HEK293 (cell line): ENCODE measurements at regions not wholly inside any gene's neighbourhood (a gene's known extent, or its start where the extent isn't known, plus 50 kb on each side); places are given as distances from the start of the nearest gene placed in this dataset.

Experiments used
- CTCF ChIA-PET: fragments of 350-600 bp; formaldehyde crosslinking; extraction: SDS; loops from one replicate; lab custom pipeline; 2021; ENCODE audit warnings: antibody characterized with exemption; lab: Yijun Ruan, JAX
- POLR2A ChIA-PET: fragments of 300-600 bp; formaldehyde crosslinking; extraction: SDS; loops from one replicate; lab custom pipeline; 2020; ENCODE audit warnings: antibody characterized with exemption, inconsistent platforms; lab: Yijun Ruan, JAX
- H3K27ac ChIP-seq: fragments of 200-500 bp; sonication (Bioruptor generic); 2 replicates; pipeline ENCODE4 v1.5.1; 2014; ENCODE audit warnings: low read depth, low read length, control low read depth, inconsistent platforms; ENCODE audit errors: extremely low read depth
- H3K36me3 ChIP-seq, 2 experiments: fragments of 200-500 bp in 1 of 2; sonication (Bioruptor generic) in 1 of 2; 1 replicate in 1 of 2; 2 replicates in 1 of 2; pipeline ENCODE4 v1.5.1; 2014 to 2017; ENCODE audit warnings: inconsistent platforms in 2 of 2, low read length in 2 of 2; ENCODE audit not compliant: control insufficient read depth in 2 of 2, insufficient read depth in 1 of 2
- H3K4me1 ChIP-seq: fragments of 200-500 bp; sonication (Bioruptor generic); 2 replicates; pipeline ENCODE4 v1.5.1; 2014; ENCODE audit warnings: mild to moderate bottlenecking, low read length, inconsistent platforms; ENCODE audit not compliant: control insufficient read depth, insufficient read depth
- H3K4me3 ChIP-seq: 2 replicates; pipeline ENCODE4 v1.5.1; 2011; ENCODE audit warnings: low read depth, mild to moderate bottlenecking, control low read depth, low read length, moderate library complexity
- H3K9me3 ChIP-seq: fragments of 200-500 bp; sonication (Bioruptor generic); 2 replicates; pipeline ENCODE4 v1.5.1; 2014; ENCODE audit warnings: low read depth, low read length, inconsistent platforms; ENCODE audit not compliant: control insufficient read depth, insufficient read depth
- BCL11B ChIP-seq: fragments of 450-650 bp; formaldehyde crosslinking; IDR thresholded peaks from 2 replicates; pipeline ENCODE4 v1.5.1; 2016; ENCODE audit warnings: low read depth, missing biosample characterization, missing genetic modification characterization
- FEZF1 ChIP-seq: fragments of 450-650 bp; formaldehyde crosslinking; IDR thresholded peaks from 2 replicates; pipeline ENCODE4 v1.5.1; 2016; ENCODE audit warnings: missing biosample characterization, missing genetic modification characterization
- GLIS1 ChIP-seq: fragments of 450-650 bp; formaldehyde crosslinking; IDR thresholded peaks from 2 replicates; pipeline ENCODE4 v1.5.1; 2016; ENCODE audit warnings: missing biosample characterization, missing genetic modification characterization
- GLIS2 ChIP-seq: fragments of 450-650 bp; formaldehyde crosslinking; IDR thresholded peaks from 2 replicates; pipeline ENCODE4 v1.5.1; 2016; ENCODE audit warnings: missing biosample characterization, missing genetic modification characterization
- KLF16 ChIP-seq: fragments of 450-650 bp; formaldehyde crosslinking; IDR thresholded peaks from 2 replicates; pipeline ENCODE4 v1.5.1; 2017; ENCODE audit warnings: missing biosample characterization, missing genetic modification characterization
- SCRT1 ChIP-seq: fragments of 450-650 bp; formaldehyde crosslinking; IDR thresholded peaks from 2 replicates; pipeline ENCODE4 v1.5.1; 2016; ENCODE audit warnings: missing biosample characterization, missing genetic modification characterization, borderline replicate concordance
- SCRT2 ChIP-seq: fragments of 450-650 bp; formaldehyde crosslinking; IDR thresholded peaks from 2 replicates; pipeline ENCODE4 v1.5.1; 2016; ENCODE audit warnings: missing biosample characterization, missing genetic modification characterization
- SP7 ChIP-seq: fragments of 450-650 bp; formaldehyde crosslinking; IDR thresholded peaks from 2 replicates; pipeline ENCODE4 v1.5.1; 2016; ENCODE audit warnings: missing biosample characterization, missing genetic modification characterization
- ZBTB21 ChIP-seq: fragments of 450-650 bp; formaldehyde crosslinking; IDR thresholded peaks from 2 replicates; pipeline ENCODE4 v1.5.1; 2017; ENCODE audit warnings: missing biosample characterization, missing genetic modification characterization
- ZBTB44 ChIP-seq: fragments of 450-650 bp; IDR thresholded peaks from 2 replicates; pipeline ENCODE4 v1.5.1; 2018; ENCODE audit warnings: missing biosample characterization, mild to moderate bottlenecking, missing genetic modification characterization
- ZBTB48 ChIP-seq: fragments of 450-650 bp; formaldehyde crosslinking; IDR thresholded peaks from 2 replicates; pipeline ENCODE4 v1.5.1; 2016; ENCODE audit warnings: missing biosample characterization, missing genetic modification characterization
- ZBTB6 ChIP-seq: fragments of 450-650 bp; formaldehyde crosslinking; IDR thresholded peaks from 2 replicates; pipeline ENCODE4 v1.5.1; 2017; ENCODE audit warnings: missing biosample characterization, missing genetic modification characterization
- ZBTB7A ChIP-seq: fragments of 450-650 bp; formaldehyde crosslinking; IDR thresholded peaks from 2 replicates; pipeline ENCODE4 v1.5.1; 2016; ENCODE audit warnings: low read depth, missing biosample characterization, missing genetic modification characterization
- ZBTB8A ChIP-seq: fragments of 450-650 bp; formaldehyde crosslinking; IDR thresholded peaks from 2 replicates; pipeline ENCODE4 v1.5.1; 2016; ENCODE audit warnings: missing biosample characterization, missing genetic modification characterization
- ZFP3 ChIP-seq: fragments of 450-650 bp; formaldehyde crosslinking; IDR thresholded peaks from 2 replicates; pipeline ENCODE4 v1.5.1; 2016; ENCODE audit warnings: low read depth, missing biosample characterization, missing genetic modification characterization
- ZFP37 ChIP-seq: fragments of 450-650 bp; formaldehyde crosslinking; IDR thresholded peaks from 2 replicates; pipeline ENCODE4 v1.5.1; 2016; ENCODE audit warnings: missing biosample characterization, missing genetic modification characterization
- ZNF10 ChIP-seq: fragments of 450-650 bp; formaldehyde crosslinking; IDR thresholded peaks from 2 replicates; pipeline ENCODE4 v1.5.1; 2017; ENCODE audit warnings: missing biosample characterization, missing genetic modification characterization
- ZNF140 ChIP-seq: fragments of 450-650 bp; formaldehyde crosslinking; IDR thresholded peaks from 2 replicates; pipeline ENCODE4 v1.5.1; 2016; ENCODE audit warnings: missing biosample characterization, missing genetic modification characterization
- ZNF24 ChIP-seq: fragments of 450-650 bp; formaldehyde crosslinking; IDR thresholded peaks from 2 replicates; pipeline ENCODE4 v1.5.1; 2016; ENCODE audit warnings: missing biosample characterization, missing genetic modification characterization
- ZNF366 ChIP-seq: fragments of 450-650 bp; formaldehyde crosslinking; conservative IDR thresholded peaks from 2 replicates; pipeline ENCODE4 v1.5.1; 2016; ENCODE audit warnings: missing biosample characterization, missing genetic modification characterization
- ZNF449 ChIP-seq: fragments of 450-650 bp; formaldehyde crosslinking; IDR thresholded peaks from 2 replicates; pipeline ENCODE4 v1.5.1; 2017; ENCODE audit warnings: missing biosample characterization, mild to moderate bottlenecking, missing genetic modification characterization, moderate library complexity
- ZNF514 ChIP-seq: fragments of 450-650 bp; formaldehyde crosslinking; IDR thresholded peaks from 2 replicates; pipeline ENCODE4 v1.5.1; 2016; ENCODE audit warnings: missing biosample characterization, missing genetic modification characterization
- ZNF521 ChIP-seq: fragments of 450-650 bp; formaldehyde crosslinking; IDR thresholded peaks from 2 replicates; pipeline ENCODE4 v1.5.1; 2017; ENCODE audit warnings: missing biosample characterization, mild to moderate bottlenecking, missing genetic modification characterization
- ZNF560 ChIP-seq: fragments of 450-650 bp; formaldehyde crosslinking; IDR thresholded peaks from 2 replicates; pipeline ENCODE4 v1.5.1; 2017; ENCODE audit warnings: missing biosample characterization, missing genetic modification characterization, borderline replicate concordance
- ZNF561 ChIP-seq: fragments of 450-650 bp; IDR thresholded peaks from 2 replicates; pipeline ENCODE4 v1.5.1; 2018; ENCODE audit warnings: missing biosample characterization, missing genetic modification characterization, borderline replicate concordance
- ZNF585B ChIP-seq: fragments of 450-650 bp; formaldehyde crosslinking; IDR thresholded peaks from 2 replicates; pipeline ENCODE4 v1.5.1; 2016; ENCODE audit warnings: missing biosample characterization, missing genetic modification characterization
- ZNF610 ChIP-seq: fragments of 450-650 bp; formaldehyde crosslinking; IDR thresholded peaks from 2 replicates; pipeline ENCODE4 v1.5.1; 2016; ENCODE audit warnings: missing biosample characterization, missing genetic modification characterization, borderline replicate concordance
- ZNF677 ChIP-seq: fragments of 450-650 bp; IDR thresholded peaks from 2 replicates; pipeline ENCODE4 v1.5.0; 2018; ENCODE audit warnings: missing biosample characterization, mild to moderate bottlenecking, missing genetic modification characterization, moderate library complexity
- ZNF777 ChIP-seq: fragments of 450-650 bp; formaldehyde crosslinking; IDR thresholded peaks from 2 replicates; pipeline ENCODE4 v1.5.1; 2017; ENCODE audit warnings: missing biosample characterization, missing genetic modification characterization, borderline replicate concordance
- ZNF792 ChIP-seq: fragments of 450-650 bp; formaldehyde crosslinking; IDR thresholded peaks from 2 replicates; pipeline ENCODE4 v1.5.1; 2016; ENCODE audit warnings: missing biosample characterization, missing genetic modification characterization
- ZSCAN30 ChIP-seq: fragments of 450-650 bp; IDR thresholded peaks from 2 replicates; pipeline ENCODE4 v1.5.1; 2018; ENCODE audit warnings: missing biosample characterization, mild to moderate bottlenecking, missing genetic modification characterization, moderate library complexity
- ZSCAN5A ChIP-seq: fragments of 450-650 bp; formaldehyde crosslinking; IDR thresholded peaks from 2 replicates; pipeline ENCODE4 v1.5.1; 2016; ENCODE audit warnings: missing biosample characterization, missing genetic modification characterization

DNA sequence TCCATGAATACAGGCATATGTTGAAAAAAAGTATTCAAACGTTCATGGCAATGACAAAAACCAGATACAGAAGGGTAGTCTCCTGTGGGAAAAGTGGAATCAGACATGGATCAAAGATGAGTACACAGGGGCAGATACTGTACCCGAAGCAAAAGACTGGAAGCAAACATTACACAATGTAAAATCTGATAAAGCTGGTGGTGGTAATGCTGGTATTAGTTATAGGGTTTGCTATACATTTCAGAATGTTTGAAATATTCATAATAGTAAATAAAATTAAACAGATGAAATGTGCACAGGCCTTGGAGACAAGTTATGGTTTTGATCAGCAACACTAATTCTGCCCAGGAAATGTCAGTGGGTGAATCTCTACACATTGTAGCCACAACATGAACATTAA is 607.6 kb downstream of the SOX6 start:
- no peak overlapping the region for H3K27ac ChIP-seq
- POLR2A ChIA-PET: no interaction called here
- H3K4me3 ChIP-seq: no peak overlapping the region
- H3K9me3 ChIP-seq: no peaks in the 10 kb centered on the region
- TF ChIP-seq ZNF10 (tag by site-specific recombination) (no peak), GLIS2 (tag by site-specific recombination) (no peak), ZNF140 (tag by site-specific recombination) (no peak), ZNF585B (tag by site-specific recombination) (no peak), ZNF610 (tag by site-specific recombination) (no peak), ZNF777 (no peak), ZFP3 (no peak), ZNF677 (no peak), ZBTB7A (tag by site-specific recombination) (no peak), ZNF514 (tag by site-specific recombination) (no peak), ZNF521 (tag by site-specific recombination) (no peak), ZFP37 (tag by site-specific recombination) (no peak), ZNF366 (tag by site-specific recombination) (no peak)
- TF ChIP-seq, all 188 proteins: peak for 0
- no peaks in the 10 kb centered on the region for H3K36me3 ChIP-seq
- no peaks in the 10 kb centered on the region for H3K4me1 ChIP-seq
- CTCF ChIA-PET: interaction anchor here (0.6 kb wide), 1 partner anchor 72 kb away, joined by 3 read pairs; no protein-coding TSS in a partner anchor

- no peaks in the 10 kb centered on the region for H3K9me3 ChIP-seq
- no peaks in the 10 kb centered on the region for H3K36me3 ChIP-seq
- H3K4me1 ChIP-seq: no peaks in the 10 kb centered on the region
- POLR2A ChIA-PET: no interaction called here
- CTCF ChIA-PET: no interaction called here
- no peak overlapping the region for H3K27ac ChIP-seq
- no peak overlapping the region for H3K4me3 ChIP-seq
- no peak for TF ChIP-seq ZNF560 (tag by site-specific recombination)
- TF ChIP-seq ZBTB8A (tag by site-specific recombination): peak; percentile 43
- no peak for TF ChIP-seq ZNF792 (tag by site-specific recombination)
- TF ChIP-seq BCL11B (tag by site-specific recombination): no peak
- TF ChIP-seq ZNF449: peak; percentile 83
- peak; percentile 36; the same call in 1 of the 2 replicates for TF ChIP-seq ZBTB48 (tag by site-specific recombination)
- 0 out of 2 replicates have a peak, but pooled peaks have one; percentile 28 for TF ChIP-seq ZBTB44
- peak; percentile 80 for TF ChIP-seq SCRT1 (tag by site-specific recombination)
- peak; percentile 96 for TF ChIP-seq SCRT2 (tag by site-specific recombination)
- 0 out of 2 replicates have a peak, but pooled peaks have one; percentile 32 for TF ChIP-seq ZSCAN30 (tag by site-specific recombination)
- TF ChIP-seq KLF16: peak; percentile 61; the same call in 1 of the 2 replicates
- peak; percentile 68 for TF ChIP-seq ZBTB21 (tag by site-specific recombination)
- TF ChIP-seq ZNF24: peak; percentile 63; the same call in 1 of the 2 replicates
- TF ChIP-seq ZBTB6 (tag by site-specific recombination): peak; percentile 54; the same call in 1 of the 2 replicates
- TF ChIP-seq ZNF561 (tag by site-specific recombination): 0 out of 2 replicates have a peak, but pooled peaks have one; percentile 19
- TF ChIP-seq GLIS1 (tag by site-specific recombination): 0 out of 2 replicates have a peak, but pooled peaks have one; percentile 37
- peak; percentile 98 for TF ChIP-seq SP7 (tag by site-specific recombination)
- 0 out of 2 replicates have a peak, but pooled peaks have one; percentile 48 for TF ChIP-seq FEZF1
- no peak for TF ChIP-seq ZSCAN5A (tag by site-specific recombination)
Observed at GRCh38 chr11:15750535-15751308, 605.6 kb downstream of the SOX6 start.
